Endothelial cell of umbilical vein (primary cell): ENCODE measurements at regions not wholly inside any gene's neighbourhood (a gene's known extent, or its start where the extent isn't known, plus 50 kb on each side); places are given as distances from the start of the nearest gene placed in this dataset.

ENCODE experiments used
- BruUV-seq: library from RNA; stranded (reverse); fragments of 400-500 nt; replicated peaks from 2 replicates; lab custom pipeline; 2021; lab: Mats Ljungman, UMichigan
- CTCF ChIA-PET: fragments of 300-600, 350-600 bp; sonication (Branson Sonifier 250); formaldehyde crosslinking; loops from one replicate; lab custom pipeline; 2021; ENCODE audit warnings: antibody characterized with exemption, inconsistent platforms; lab: Charles Lee
- POLR2A ChIA-PET: fragments of 300-600, 350-600 bp; sonication (Branson Sonifier 250); formaldehyde crosslinking; loops from one replicate; lab custom pipeline; 2021; ENCODE audit warnings: antibody characterized with exemption, inconsistent platforms; lab: Charles Lee
- DNase-seq: peaks from one replicate; pipeline ENCODE4 v3.0.0-alpha.2; 2011; ENCODE audit warnings: low read depth, low spot score
- FAIRE-seq: peaks from 2 replicates; lab custom pipeline; 2011; peaks lifted over from hg19 to GRCh38; lab: Jason Lieb, UNC
- H2AFZ ChIP-seq: 2 replicates; pipeline ENCODE4 v1.6.0; 2012; ENCODE audit warnings: low read depth, low read length, control low read depth, inconsistent platforms
- H3K27ac ChIP-seq: 2 replicates; pipeline ENCODE4 v1.5.1; 2011; ENCODE audit warnings: low read depth, mild to moderate bottlenecking, control low read depth, low read length, moderate library complexity; ENCODE audit not compliant: insufficient read depth
- H3K27me3 ChIP-seq, 2 experiments: 2 replicates each; pipeline versions ENCODE4 v1.6.0 to v1.6.1; 2011; ENCODE audit warnings: low read length in 2 of 2, mixed read lengths in 1 of 2; ENCODE audit not compliant: control insufficient read depth in 2 of 2, insufficient read depth in 2 of 2
- H3K36me3 ChIP-seq, 2 experiments: 2 replicates in 1 of 2; 3 replicates in 1 of 2; pipeline ENCODE4 v1.5.1; 2011; ENCODE audit warnings: low read length in 2 of 2, mild to moderate bottlenecking in 1 of 2, moderate library complexity in 1 of 2; ENCODE audit not compliant: control insufficient read depth in 2 of 2, insufficient read depth in 2 of 2; ENCODE audit errors: extremely low read depth in 1 of 2
- H3K4me1 ChIP-seq: 3 replicates; pipeline ENCODE4 v1.5.1; 2011; ENCODE audit warnings: mild to moderate bottlenecking, low read length; ENCODE audit not compliant: control insufficient read depth, insufficient read depth; ENCODE audit errors: extremely low read depth
- H3K4me2 ChIP-seq: 2 replicates; pipeline ENCODE4 v1.6.1; 2011; ENCODE audit warnings: low read length, control low read depth, mixed read lengths; ENCODE audit not compliant: insufficient read depth
- H3K4me3 ChIP-seq, 3 experiments: fragments of 200-600 bp in 1 of 3; sonication (generic), shearing (Covaris generic) in 1 of 3; replicated peaks in 1 of 3; 2 replicates each; pipeline ENCODE4 v1.5.1; 2011 to 2016; ENCODE audit warnings: control low read depth in 3 of 3, low read length in 3 of 3, mild to moderate bottlenecking in 2 of 3, inconsistent platforms in 1 of 3, low read depth in 1 of 3, moderate library complexity in 1 of 3; ENCODE audit not compliant: insufficient read depth in 1 of 3
- H3K79me2 ChIP-seq: 2 replicates; pipeline ENCODE4 v1.6.0; 2012; ENCODE audit warnings: low read length, inconsistent platforms; ENCODE audit not compliant: control insufficient read depth, insufficient read depth
- H3K9ac ChIP-seq: replicated peaks from 2 replicates; pipeline ENCODE3; 2011; ENCODE audit warnings: low read length, control low read depth; ENCODE audit not compliant: insufficient read depth; ENCODE audit errors: extremely low read depth
- H3K9me1 ChIP-seq: replicated peaks from 3 replicates; pipeline ENCODE4 v1.6.0; 2011; ENCODE audit warnings: mild to moderate bottlenecking, low read length; ENCODE audit not compliant: control insufficient read depth, insufficient read depth; ENCODE audit errors: extremely low read depth
- H3K9me3 ChIP-seq: replicated peaks from 2 replicates; pipeline ENCODE4 v1.5.1; 2012; ENCODE audit warnings: low read length, inconsistent platforms; ENCODE audit not compliant: control insufficient read depth, insufficient read depth
- H4K20me1 ChIP-seq: replicated peaks from 2 replicates; pipeline ENCODE3; 2011; ENCODE audit warnings: mild to moderate bottlenecking, low read length; ENCODE audit not compliant: control insufficient read depth, insufficient read depth; ENCODE audit errors: extremely low read depth
- EZH2 ChIP-seq: IDR thresholded peaks from 2 replicates; pipeline ENCODE4 v1.6.1; 2012; ENCODE audit warnings: borderline replicate concordance, low read depth, mild to moderate bottlenecking, moderate library complexity, low read length, inconsistent platforms; ENCODE audit not compliant: severe bottlenecking
- FOS ChIP-seq: IDR thresholded peaks from 2 replicates; pipeline ENCODE4 v1.6.1; 2011; ENCODE audit warnings: mild to moderate bottlenecking, low read length, moderate library complexity, borderline replicate concordance; ENCODE audit not compliant: insufficient read depth
- GATA2 ChIP-seq: IDR thresholded peaks from 2 replicates; pipeline ENCODE4 v1.7.0; 2011; ENCODE audit warnings: low read depth, mild to moderate bottlenecking, moderate library complexity, mixed read lengths, low read length; ENCODE audit not compliant: insufficient read length, insufficient read depth
- JUN ChIP-seq: IDR thresholded peaks from 2 replicates; pipeline ENCODE4 v1.6.1; 2011; ENCODE audit warnings: borderline replicate concordance, low read depth; ENCODE audit not compliant: insufficient read length, insufficient read depth
- MYC ChIP-seq: IDR thresholded peaks from one replicate; pipeline ENCODE4 v1.6.1; 2011; ENCODE audit warnings: mild to moderate bottlenecking, low read depth, low read length
- POLR2A ChIP-seq: IDR thresholded peaks from 2 replicates; pipeline ENCODE4 v1.6.1; 2012; ENCODE audit warnings: low read depth, mild to moderate bottlenecking, control low read depth, low read length
- POLR2AphosphoS5 ChIP-seq: IDR thresholded peaks from 2 replicates; pipeline ENCODE4 v1.6.1; 2012; ENCODE audit warnings: low read depth, mild to moderate bottlenecking, control low read depth, low read length, moderate library complexity; ENCODE audit not compliant: insufficient read depth
- dilution Hi-C: fragments of 300-500 bp; cut with MboI; formaldehyde crosslinking; loops from one replicate; pipeline ENCODE4 v1.15.0; 2019; ENCODE audit warnings: low sequenced_read_pairs; ENCODE audit not compliant: extremely low pct_ligation_motif_present
- intact Hi-C: fragments of 100-400 bp; cut with micrococcal nuclease; formaldehyde crosslinking; loops from one replicate; pipeline ENCODE4 v1.10.0; 2022
- TF ChIP-seq, protein P1 (sequence below), 2 donors: IDR thresholded peaks; 1 replicate in 1 of 2; 2 replicates in 1 of 2; pipeline ENCODE4 v1.5.1; 2011; ENCODE audit warnings: low read length in 2 of 2, mild to moderate bottlenecking in 2 of 2, moderate library complexity in 2 of 2, control low read depth in 1 of 2, inconsistent platforms in 1 of 2, low read depth in 1 of 2; ENCODE audit not compliant: insufficient read depth in 1 of 2; ENCODE audit errors: extremely low read depth in 1 of 2
- TF ChIP-seq, protein P2 (sequence below): IDR thresholded peaks from 2 replicates; pipeline ENCODE4 v1.6.1; 2011; ENCODE audit not compliant: insufficient read depth, insufficient read length

DNA sequence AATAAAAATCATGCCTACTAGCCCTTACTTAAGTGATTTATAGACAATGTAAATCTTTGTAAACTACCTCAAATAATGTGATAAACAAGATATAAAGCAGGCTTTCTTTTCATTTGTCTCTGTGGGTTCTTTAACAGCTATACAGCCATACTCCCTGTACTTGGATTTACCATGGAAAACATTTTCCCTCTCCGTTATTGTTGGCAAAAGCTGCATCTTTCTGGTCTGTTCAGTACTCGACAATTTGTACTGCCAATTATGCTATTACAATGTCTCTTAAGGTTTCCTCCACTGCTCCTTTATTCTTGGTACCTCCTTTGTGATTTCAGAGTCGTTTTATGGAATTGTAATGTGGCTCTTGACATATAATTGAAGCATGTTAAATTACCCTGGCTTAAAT lies 426.3 kb upstream of the PKDCC start:
- no peak for FAIRE-seq

More for the DNA sequence above, 426.3 kb upstream of the PKDCC start:
- no peaks in the 10 kb centered on the region for H3K79me2 ChIP-seq
- dilution Hi-C loops, result no loop called here
- no peak overlapping the region for H2AFZ ChIP-seq
- no peak overlapping the region for H3K27ac ChIP-seq
- BruUV-seq, result no TSS peak
- TF ChIP-seq MYC, result no peak
- TF ChIP-seq JUN, result no peak
- TF ChIP-seq POLR2AphosphoS5, result no peak
- TF ChIP-seq FOS, result no peak
- TF ChIP-seq, protein P1, sequence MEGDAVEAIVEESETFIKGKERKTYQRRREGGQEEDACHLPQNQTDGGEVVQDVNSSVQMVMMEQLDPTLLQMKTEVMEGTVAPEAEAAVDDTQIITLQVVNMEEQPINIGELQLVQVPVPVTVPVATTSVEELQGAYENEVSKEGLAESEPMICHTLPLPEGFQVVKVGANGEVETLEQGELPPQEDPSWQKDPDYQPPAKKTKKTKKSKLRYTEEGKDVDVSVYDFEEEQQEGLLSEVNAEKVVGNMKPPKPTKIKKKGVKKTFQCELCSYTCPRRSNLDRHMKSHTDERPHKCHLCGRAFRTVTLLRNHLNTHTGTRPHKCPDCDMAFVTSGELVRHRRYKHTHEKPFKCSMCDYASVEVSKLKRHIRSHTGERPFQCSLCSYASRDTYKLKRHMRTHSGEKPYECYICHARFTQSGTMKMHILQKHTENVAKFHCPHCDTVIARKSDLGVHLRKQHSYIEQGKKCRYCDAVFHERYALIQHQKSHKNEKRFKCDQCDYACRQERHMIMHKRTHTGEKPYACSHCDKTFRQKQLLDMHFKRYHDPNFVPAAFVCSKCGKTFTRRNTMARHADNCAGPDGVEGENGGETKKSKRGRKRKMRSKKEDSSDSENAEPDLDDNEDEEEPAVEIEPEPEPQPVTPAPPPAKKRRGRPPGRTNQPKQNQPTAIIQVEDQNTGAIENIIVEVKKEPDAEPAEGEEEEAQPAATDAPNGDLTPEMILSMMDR (IDR thresholded peaks at IDR 0.05; ENCODE audit: extremely low read depth in 1 of 2, insufficient read depth in 1 of 2, low read depth in 1 of 2, low read length in 2 of 2), result no peak
- no peak for TF ChIP-seq POLR2A
- TF ChIP-seq EZH2, result no peak
- TF ChIP-seq GATA2, result no peak
- TF ChIP-seq, protein P2, sequence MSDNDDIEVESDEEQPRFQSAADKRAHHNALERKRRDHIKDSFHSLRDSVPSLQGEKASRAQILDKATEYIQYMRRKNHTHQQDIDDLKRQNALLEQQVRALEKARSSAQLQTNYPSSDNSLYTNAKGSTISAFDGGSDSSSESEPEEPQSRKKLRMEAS, result no peak
- no peaks in the 10 kb centered on the region for H3K4me1 ChIP-seq
- CTCF ChIA-PET, result no interaction called here
- no peaks in the 10 kb centered on the region for H3K9me1 ChIP-seq
- H4K20me1 ChIP-seq, result no peaks in the 10 kb centered on the region
- H3K9me3 ChIP-seq, result no peaks in the 10 kb centered on the region
- no peaks in the 10 kb centered on the region for H3K27me3 ChIP-seq
- H3K9ac ChIP-seq, result no peak overlapping the region
- H3K36me3 ChIP-seq, result no peaks in the 10 kb centered on the region
- intact Hi-C loops, result no loop called here
- POLR2A ChIA-PET, result no interaction called here
- DNase-seq, result no peak
- no peak overlapping the region for H3K4me2 ChIP-seq
- H3K4me3 ChIP-seq, result no peak overlapping the region
